ENCODE measurements at regions not wholly inside any gene's neighbourhood (a gene's known extent, or its start where the extent isn't known, plus 50 kb on each side); places are given as distances from the start of the nearest gene placed in this dataset.

GRCh38 chr5:63152871-63153270 is 574.3 kb downstream of the LRRC70 start:
- no peak overlapping the region for H3K9ac ChIP-seq (ENCODE audit: low read length)
- H3K4me1 ChIP-seq (ENCODE audit: control insufficient read depth, low read depth, low read length): no peaks in the 10 kb centered on the region
- H3K9me3 ChIP-seq (ENCODE audit: control insufficient read depth, low read depth, low read length): no peaks in the 10 kb centered on the region
- no peaks in the 10 kb centered on the region for H3K36me3 ChIP-seq (ENCODE audit: control insufficient read depth, low read depth, low read length)
- H3K4me3 ChIP-seq (ENCODE audit: low read length): no peak overlapping the region
- no peak overlapping the region for H3K27ac ChIP-seq (ENCODE audit: low read length)
- H3K27me3 ChIP-seq (ENCODE audit: control insufficient read depth, insufficient read depth, low read length): no peaks in the 10 kb centered on the region

DNA sequence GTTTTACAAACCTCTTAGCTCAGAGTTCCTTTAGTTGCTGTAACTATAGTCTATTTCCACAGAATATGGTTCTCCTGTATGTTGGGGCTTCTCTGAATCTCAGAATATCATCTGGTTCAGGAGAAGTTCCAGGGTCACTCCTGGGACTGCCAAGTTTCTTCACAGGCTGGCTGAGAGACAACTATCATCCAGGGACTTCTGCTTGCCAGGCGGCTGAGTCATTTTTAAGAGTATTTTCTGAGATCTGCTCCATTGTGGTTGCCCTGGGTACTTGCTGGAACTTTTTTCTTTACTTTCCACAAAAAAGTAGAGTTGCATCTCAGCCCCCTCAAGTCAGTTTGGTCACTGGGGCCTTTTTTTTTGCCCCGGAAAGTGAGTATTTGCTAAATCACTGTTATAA is 566.5 kb downstream of the LRRC70 start:
- Histone ChIP-seq H3K9ac (ENCODE audit: low read length) (no peak overlapping the region), H3K36me3 (ENCODE audit: control insufficient read depth, low read depth, low read length) (no peaks in the 10 kb centered on the region), H3K27me3 (ENCODE audit: control insufficient read depth, insufficient read depth, low read length) (no peaks in the 10 kb centered on the region), H3K27ac (ENCODE audit: low read length) (no peak overlapping the region), H3K4me1 (ENCODE audit: control insufficient read depth, low read depth, low read length) (no peaks in the 10 kb centered on the region), H3K4me3 (ENCODE audit: low read length) (no peak overlapping the region), H3K9me3 (ENCODE audit: control insufficient read depth, low read depth, low read length) (no peaks in the 10 kb centered on the region)

DNA sequence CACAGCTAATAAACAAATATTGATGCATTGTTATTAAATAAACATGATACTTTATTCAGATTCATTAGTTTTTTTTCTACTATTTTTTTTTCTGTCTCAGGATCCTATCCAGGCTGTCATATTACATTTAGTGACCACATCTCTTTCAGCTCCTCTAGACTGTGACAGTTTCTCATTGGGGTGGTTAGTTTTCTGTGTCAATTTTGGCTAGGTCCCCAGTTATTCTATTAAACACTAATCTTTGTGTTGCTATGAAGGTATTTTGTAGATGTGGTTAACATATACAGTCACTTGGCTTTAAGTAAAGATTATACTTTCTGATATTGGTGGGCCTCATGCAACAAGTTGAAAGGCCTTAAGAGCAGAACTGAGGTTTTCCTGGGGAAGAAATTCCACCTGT is 563.0 kb downstream of the LRRC70 start:
- no peaks in the 10 kb centered on the region for H3K9me3 ChIP-seq (ENCODE audit: control insufficient read depth, low read depth, low read length)
- no peak overlapping the region for H3K4me3 ChIP-seq (ENCODE audit: low read length)
- no peak overlapping the region for H3K27ac ChIP-seq (ENCODE audit: low read length)
- H3K9ac ChIP-seq (ENCODE audit: low read length): no peak overlapping the region
- H3K36me3 ChIP-seq (ENCODE audit: control insufficient read depth, low read depth, low read length): no peaks in the 10 kb centered on the region
- no peaks in the 10 kb centered on the region for H3K4me1 ChIP-seq (ENCODE audit: control insufficient read depth, low read depth, low read length)
- H3K27me3 ChIP-seq (ENCODE audit: control insufficient read depth, insufficient read depth, low read length): no peaks in the 10 kb centered on the region

GRCh38 chr5:63135291-63135690 is 556.7 kb downstream of the LRRC70 start:
- H3K36me3 ChIP-seq (ENCODE audit: control insufficient read depth, low read depth, low read length): no peaks in the 10 kb centered on the region
- H3K4me1 ChIP-seq (ENCODE audit: control insufficient read depth, low read depth, low read length): no peaks in the 10 kb centered on the region
- H3K27ac ChIP-seq (ENCODE audit: low read length): no peak overlapping the region
- H3K4me3 ChIP-seq (ENCODE audit: low read length): no peak overlapping the region
- H3K9me3 ChIP-seq (ENCODE audit: control insufficient read depth, low read depth, low read length): no peaks in the 10 kb centered on the region
- no peak overlapping the region for H3K9ac ChIP-seq (ENCODE audit: low read length)
- H3K27me3 ChIP-seq (ENCODE audit: control insufficient read depth, insufficient read depth, low read length): no peaks in the 10 kb centered on the region

- H3K27ac ChIP-seq (ENCODE audit: low read length): no peak overlapping the region
- no peak overlapping the region for H3K9ac ChIP-seq (ENCODE audit: low read length)
- H3K4me1 ChIP-seq (ENCODE audit: control insufficient read depth, low read depth, low read length): no peaks in the 10 kb centered on the region
- no peak overlapping the region for H3K4me3 ChIP-seq (ENCODE audit: low read length)
- no peaks in the 10 kb centered on the region for H3K9me3 ChIP-seq (ENCODE audit: control insufficient read depth, low read depth, low read length)
- H3K27me3 ChIP-seq (ENCODE audit: control insufficient read depth, insufficient read depth, low read length): no peaks in the 10 kb centered on the region
- no peaks in the 10 kb centered on the region for H3K36me3 ChIP-seq (ENCODE audit: control insufficient read depth, low read depth, low read length)
Observed at GRCh38 chr5:63131626-63132285, 553.1 kb downstream of the LRRC70 start.

DNA sequence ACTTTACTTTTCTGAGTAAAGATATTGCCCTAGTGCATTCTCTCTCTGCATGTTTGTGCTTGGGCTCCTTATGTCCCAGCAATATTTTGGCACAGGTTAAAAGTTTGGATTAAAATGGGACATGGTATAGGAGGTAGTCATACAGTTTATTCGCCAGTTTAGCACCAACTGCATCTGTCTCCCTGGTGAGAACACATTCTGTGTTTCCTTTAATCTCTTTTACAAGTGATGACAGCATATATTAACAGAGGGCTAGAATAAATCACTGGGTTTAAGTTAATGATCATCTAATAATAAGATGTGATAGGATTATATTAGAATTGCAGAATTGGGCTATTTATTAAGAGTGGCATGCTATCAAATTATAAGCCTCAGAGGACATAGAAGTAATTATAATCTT is 550.1 kb downstream of the LRRC70 start:
- Histone ChIP-seq H3K9me3 (ENCODE audit: control insufficient read depth, low read depth, low read length) (no peaks in the 10 kb centered on the region), H3K9ac (ENCODE audit: low read length) (no peak overlapping the region)

DNA sequence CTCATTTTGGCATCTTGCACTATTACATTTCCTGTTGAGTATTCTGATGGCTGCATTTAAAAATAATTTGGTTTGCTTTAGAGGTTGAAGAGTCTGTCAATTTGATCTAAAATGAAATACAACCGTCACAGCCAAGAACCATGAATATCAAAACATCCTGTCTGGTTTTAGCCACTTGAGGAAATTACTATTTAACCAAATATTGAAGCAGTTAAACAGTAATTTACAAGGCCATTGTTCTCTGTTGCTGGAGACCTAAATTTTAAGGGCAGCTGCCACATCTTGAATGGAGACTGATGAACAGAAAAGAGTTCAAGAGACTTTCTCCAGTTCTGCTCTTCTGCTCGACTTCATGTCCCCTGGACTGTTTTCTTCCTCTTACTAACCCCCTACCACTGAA is 549.4 kb downstream of the LRRC70 start:
- Histone ChIP-seq H3K27ac (ENCODE audit: low read length) (no peak overlapping the region), H3K9me3 (ENCODE audit: control insufficient read depth, low read depth, low read length) (no peaks in the 10 kb centered on the region), H3K4me3 (ENCODE audit: low read length) (no peak overlapping the region), H3K9ac (ENCODE audit: low read length) (no peak overlapping the region), H3K27me3 (ENCODE audit: control insufficient read depth, insufficient read depth, low read length) (no peaks in the 10 kb centered on the region), H3K4me1 (ENCODE audit: control insufficient read depth, low read depth, low read length) (peaks cover 3% of the 10 kb centered on the region), H3K36me3 (ENCODE audit: control insufficient read depth, low read depth, low read length) (no peaks in the 10 kb centered on the region)

More for the DNA sequence above, 550.1 kb downstream of the LRRC70 start:
- H3K36me3 ChIP-seq (ENCODE audit: control insufficient read depth, low read depth, low read length): no peaks in the 10 kb centered on the region
- no peak overlapping the region for H3K27ac ChIP-seq (ENCODE audit: low read length)
- H3K4me1 ChIP-seq (ENCODE audit: control insufficient read depth, low read depth, low read length): peaks cover 3% of the 10 kb centered on the region
- H3K27me3 ChIP-seq (ENCODE audit: control insufficient read depth, insufficient read depth, low read length): no peaks in the 10 kb centered on the region
- no peak overlapping the region for H3K4me3 ChIP-seq (ENCODE audit: low read length)

GRCh38 chr5:63127054-63127453 is 548.4 kb downstream of the LRRC70 start:
- no peak overlapping the region for H3K9ac ChIP-seq (ENCODE audit: low read length)
- H3K27ac ChIP-seq (ENCODE audit: low read length): no peak overlapping the region
- H3K4me3 ChIP-seq (ENCODE audit: low read length): no peak overlapping the region
- no peaks in the 10 kb centered on the region for H3K36me3 ChIP-seq (ENCODE audit: control insufficient read depth, low read depth, low read length)
- H3K9me3 ChIP-seq (ENCODE audit: control insufficient read depth, low read depth, low read length): no peaks in the 10 kb centered on the region
- peaks cover 3% of the 10 kb centered on the region for H3K4me1 ChIP-seq (ENCODE audit: control insufficient read depth, low read depth, low read length)
- no peaks in the 10 kb centered on the region for H3K27me3 ChIP-seq (ENCODE audit: control insufficient read depth, insufficient read depth, low read length)

DNA sequence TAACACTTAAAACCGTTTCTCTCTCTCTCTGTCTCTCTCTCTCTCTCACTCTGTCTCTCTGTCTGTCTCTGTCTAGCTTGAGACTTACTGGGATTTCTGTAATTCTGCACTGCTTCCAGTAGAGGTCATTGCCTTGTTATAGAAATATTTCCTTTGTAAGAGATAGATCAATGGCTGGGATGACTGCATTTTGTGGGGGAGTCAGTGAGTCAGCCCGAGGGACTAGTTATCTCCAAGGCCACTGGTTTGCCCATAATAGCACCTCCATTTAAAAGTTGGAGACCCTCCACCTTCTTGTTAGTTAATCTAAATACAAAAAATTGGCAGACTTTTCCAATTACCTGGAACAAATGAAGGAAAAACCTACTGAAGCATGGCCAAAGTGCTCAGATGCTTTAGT is 547.2 kb downstream of the LRRC70 start:
- Histone ChIP-seq H3K9me3 (ENCODE audit: control insufficient read depth, low read depth, low read length) (no peaks in the 10 kb centered on the region), H3K4me3 (ENCODE audit: low read length) (no peak overlapping the region), H3K9ac (ENCODE audit: low read length) (no peak overlapping the region), H3K36me3 (ENCODE audit: control insufficient read depth, low read depth, low read length) (no peaks in the 10 kb centered on the region), H3K4me1 (ENCODE audit: control insufficient read depth, low read depth, low read length) (peaks cover 3% of the 10 kb centered on the region), H3K27ac (ENCODE audit: low read length) (no peak overlapping the region), H3K27me3 (ENCODE audit: control insufficient read depth, insufficient read depth, low read length) (no peaks in the 10 kb centered on the region)

- Histone ChIP-seq H3K4me1 (ENCODE audit: control insufficient read depth, low read depth, low read length) (peaks cover 3% of the 10 kb centered on the region), H3K27ac (ENCODE audit: low read length) (no peak overlapping the region)
Observed at GRCh38 chr5:63125392-63125791, 546.8 kb downstream of the LRRC70 start.

GRCh38 chr5:63124266-63124665 is 545.6 kb downstream of the LRRC70 start:
- Histone ChIP-seq H3K27me3 (ENCODE audit: control insufficient read depth, insufficient read depth, low read length) (no peaks in the 10 kb centered on the region), H3K36me3 (ENCODE audit: control insufficient read depth, low read depth, low read length) (no peaks in the 10 kb centered on the region), H3K9ac (ENCODE audit: low read length) (no peak overlapping the region), H3K4me3 (ENCODE audit: low read length) (no peak overlapping the region), H3K27ac (ENCODE audit: low read length) (no peak overlapping the region), H3K9me3 (ENCODE audit: control insufficient read depth, low read depth, low read length) (no peaks in the 10 kb centered on the region), H3K4me1 (ENCODE audit: control insufficient read depth, low read depth, low read length) (peaks cover 3% of the 10 kb centered on the region)

More at GRCh38 chr5:63125392-63125791, 546.8 kb downstream of the LRRC70 start:
- no peak overlapping the region for H3K4me3 ChIP-seq (ENCODE audit: low read length)
- no peak overlapping the region for H3K9ac ChIP-seq (ENCODE audit: low read length)
- no peaks in the 10 kb centered on the region for H3K36me3 ChIP-seq (ENCODE audit: control insufficient read depth, low read depth, low read length)
- H3K9me3 ChIP-seq (ENCODE audit: control insufficient read depth, low read depth, low read length): no peaks in the 10 kb centered on the region
- H3K27me3 ChIP-seq (ENCODE audit: control insufficient read depth, insufficient read depth, low read length): no peaks in the 10 kb centered on the region

DNA sequence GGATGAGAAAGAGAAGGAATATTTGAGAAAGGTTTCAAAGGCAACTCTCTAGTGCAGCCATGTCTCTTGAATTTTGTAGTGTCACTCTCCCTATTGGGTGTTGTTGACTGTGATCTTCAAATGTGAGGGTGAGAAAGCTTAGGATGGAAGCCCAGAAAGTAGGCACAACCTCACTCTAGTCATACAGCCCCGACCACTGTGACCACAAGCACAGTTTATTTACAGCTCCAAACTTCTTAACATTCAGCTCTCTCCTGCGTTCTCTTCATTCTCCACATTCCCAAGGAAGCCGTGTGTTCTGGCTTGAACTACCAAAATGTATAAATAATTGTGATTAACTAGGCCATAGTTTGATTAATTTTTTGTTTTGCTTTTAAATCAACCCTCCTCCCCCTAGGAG is 542.9 kb downstream of the LRRC70 start:
- peaks cover 3% of the 10 kb centered on the region for H3K4me1 ChIP-seq (ENCODE audit: control insufficient read depth, low read depth, low read length)
- no peak overlapping the region for H3K9ac ChIP-seq (ENCODE audit: low read length)
- H3K27me3 ChIP-seq (ENCODE audit: control insufficient read depth, insufficient read depth, low read length): no peaks in the 10 kb centered on the region
- no peaks in the 10 kb centered on the region for H3K36me3 ChIP-seq (ENCODE audit: control insufficient read depth, low read depth, low read length)
- no peak overlapping the region for H3K27ac ChIP-seq (ENCODE audit: low read length)
- H3K4me3 ChIP-seq (ENCODE audit: low read length): no peak overlapping the region
- H3K9me3 ChIP-seq (ENCODE audit: control insufficient read depth, low read depth, low read length): no peaks in the 10 kb centered on the region

All from iPS-18a (cell line).